ENCODE measurements at regions not wholly inside any gene's neighbourhood (a gene's known extent, or its start where the extent isn't known, plus 50 kb on each side); places are given as distances from the start of the nearest gene placed in this dataset.

- H3K27me3 ChIP-seq (ENCODE audit: control insufficient read depth in 1 of 2, insufficient read depth in 2 of 2, low read length in 2 of 2) = peaks cover 0 to 10% of the 10 kb centered on the region in 2 experiments; a peak in 4 of 5 replicates
- H3K9me3 ChIP-seq (ENCODE audit: low read length) = no peaks in the 10 kb centered on the region
- no peaks in the 10 kb centered on the region for H3K4me1 ChIP-seq (ENCODE audit: insufficient read depth, low read length)
- no peak for TF ChIP-seq HCFC1 (IDR thresholded peaks at IDR 0.05; ENCODE audit: low read depth, low read length)
- no peak for TF ChIP-seq GLMP (CRISPR knock-in tag; IDR thresholded peaks at IDR 0.05; ENCODE audit: borderline replicate concordance)
- TF ChIP-seq CBFB (CRISPR knock-in tag; IDR thresholded peaks at IDR 0.05) = no peak
- TF ChIP-seq ZNF33A (CRISPR knock-in tag; IDR thresholded peaks at IDR 0.05; ENCODE audit: borderline replicate concordance) = no peak
- no peak for TF ChIP-seq ZBTB25 (CRISPR knock-in tag; IDR thresholded peaks at IDR 0.05)
- TF ChIP-seq BRD4 (CRISPR knock-in tag; IDR thresholded peaks at IDR 0.05) = no peak
- TF ChIP-seq ZNF543 (CRISPR knock-in tag; IDR thresholded peaks at IDR 0.05) = no peak
- no peak for TF ChIP-seq KDM1A (CRISPR knock-in tag; IDR thresholded peaks at IDR 0.05)
- TF ChIP-seq NONO (IDR thresholded peaks at IDR 0.05) = no peak
- TF ChIP-seq NONO (CRISPR knock-in tag; conservative IDR thresholded peaks at IDR 0.05) = no peak
- TF ChIP-seq ZNF205 (CRISPR knock-in tag; IDR thresholded peaks at IDR 0.05) = no peak
- TF ChIP-seq TGIF2 (CRISPR knock-in tag; IDR thresholded peaks at IDR 0.05) = no peak
- no peak for TF ChIP-seq HNRNPLL (IDR thresholded peaks at IDR 0.05; ENCODE audit: low read depth, low read length, poor library complexity, severe bottlenecking)
- TF ChIP-seq ETV6 (CRISPR knock-in tag; conservative IDR thresholded peaks at IDR 0.05) = no peak
- no peak for TF ChIP-seq ZSCAN21 (CRISPR knock-in tag; IDR thresholded peaks at IDR 0.05; ENCODE audit: borderline replicate concordance)
- in situ Hi-C loops (cut with HindIII; ENCODE audit: extremely low pct_ligation_motif_present, low pct_unique_long_range_greater_than_20kb) = no loop called here
- no peak for FAIRE-seq
- H3K79me2 ChIP-seq (ENCODE audit: insufficient read depth, low read length) = no peaks in the 10 kb centered on the region
- no peak overlapping the region for H3K27ac ChIP-seq (ENCODE audit: extremely low read length, insufficient read depth, low read length)
- ChIA-PET CTCF (ENCODE audit: low intra/inter-chr PET ratio, low total read pairs) (no interaction called here), POLR2A (no interaction called here)
- DNase-seq (ENCODE audit: low spot score) = no peak
- no peak overlapping the region for H3K4me3 ChIP-seq (replicated peaks in 1 of 3; ENCODE audit: insufficient read depth in 1 of 3, low read depth in 2 of 3, low read length in 3 of 3)
- H4K20me1 ChIP-seq (ENCODE audit: insufficient read depth, low read length) = no peaks in the 10 kb centered on the region
- no peak overlapping the region for H3K4me2 ChIP-seq (ENCODE audit: low read depth, low read length)
- ATAC-seq = no peak
- BruUV-seq (replicated peaks) = no TSS peak
- H3K9ac ChIP-seq (ENCODE audit: insufficient read depth, low read depth, low read length) = no peak overlapping the region
- intact Hi-C loops (cut with micrococcal nuclease; ENCODE audit: unreplicated experiment) = no loop called here
- no peak overlapping the region for H2AFZ ChIP-seq (ENCODE audit: low read length)
- WGBS (ENCODE audit: low lambda C conversion rate) = 61% methylated on average over 9 of the region's 9 CpGs
- H3K36me3 ChIP-seq (replicated peaks in 1 of 2; ENCODE audit: control insufficient read depth in 1 of 2, insufficient read depth in 2 of 2, low read length in 2 of 2) = no peaks in the 10 kb centered on the region
These were observed 146.3 kb upstream of the L3MBTL4 start for GRCh38 chr18:6561016-6561415.
